ENCODE measurements at regions not wholly inside any gene's neighbourhood (a gene's known extent, or its start where the extent isn't known, plus 50 kb on each side); places are given as distances from the start of the nearest gene placed in this dataset.

DNA sequence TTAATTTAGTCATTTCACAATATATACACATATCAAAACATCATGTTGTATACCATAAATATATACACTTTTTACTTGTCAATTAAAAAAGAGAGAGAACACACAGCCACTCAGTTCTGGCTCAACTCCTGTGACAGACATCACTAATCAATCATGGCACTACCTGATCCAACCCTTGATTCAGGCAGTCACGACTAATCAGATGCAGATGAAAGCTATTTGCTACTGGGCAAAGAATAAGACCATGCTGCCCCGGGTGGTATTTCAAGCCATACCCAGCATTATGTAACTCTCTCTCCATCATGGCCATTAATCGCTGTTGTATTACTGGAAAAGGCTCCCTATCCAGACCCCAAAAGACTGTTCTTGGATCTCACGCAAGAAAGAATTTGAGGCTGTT, 345.7 kb downstream of the HAPSTR1 start:
- ChIA-PET CTCF (no interaction called here), POLR2A (ENCODE audit: low non-redundant PET) (no interaction called here)
- TF ChIP-seq, protein P1, sequence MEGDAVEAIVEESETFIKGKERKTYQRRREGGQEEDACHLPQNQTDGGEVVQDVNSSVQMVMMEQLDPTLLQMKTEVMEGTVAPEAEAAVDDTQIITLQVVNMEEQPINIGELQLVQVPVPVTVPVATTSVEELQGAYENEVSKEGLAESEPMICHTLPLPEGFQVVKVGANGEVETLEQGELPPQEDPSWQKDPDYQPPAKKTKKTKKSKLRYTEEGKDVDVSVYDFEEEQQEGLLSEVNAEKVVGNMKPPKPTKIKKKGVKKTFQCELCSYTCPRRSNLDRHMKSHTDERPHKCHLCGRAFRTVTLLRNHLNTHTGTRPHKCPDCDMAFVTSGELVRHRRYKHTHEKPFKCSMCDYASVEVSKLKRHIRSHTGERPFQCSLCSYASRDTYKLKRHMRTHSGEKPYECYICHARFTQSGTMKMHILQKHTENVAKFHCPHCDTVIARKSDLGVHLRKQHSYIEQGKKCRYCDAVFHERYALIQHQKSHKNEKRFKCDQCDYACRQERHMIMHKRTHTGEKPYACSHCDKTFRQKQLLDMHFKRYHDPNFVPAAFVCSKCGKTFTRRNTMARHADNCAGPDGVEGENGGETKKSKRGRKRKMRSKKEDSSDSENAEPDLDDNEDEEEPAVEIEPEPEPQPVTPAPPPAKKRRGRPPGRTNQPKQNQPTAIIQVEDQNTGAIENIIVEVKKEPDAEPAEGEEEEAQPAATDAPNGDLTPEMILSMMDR (conservative IDR thresholded peaks at IDR 0.05; ENCODE audit: low read depth, low read length), result no peak
- TF ChIP-seq EZH2 (IDR thresholded peaks at IDR 0.05; ENCODE audit: borderline replicate concordance, low read depth, low read length, poor library complexity, severe bottlenecking), result no peak
- BruUV-seq (replicated peaks), result no TSS peak
- H3K9me3 ChIP-seq (ENCODE audit: low read depth, low read length, poor library complexity, severe bottlenecking), result no peaks in the 10 kb centered on the region
- H3K27ac ChIP-seq (ENCODE audit: low read depth, low read length, poor library complexity, severe bottlenecking), result no peak overlapping the region
- DNase-seq (ENCODE audit: low spot score), result peak; percentile 38
- H3K4me1 ChIP-seq (ENCODE audit: insufficient read depth, low read length, poor library complexity, severe bottlenecking), result no peaks in the 10 kb centered on the region
- intact Hi-C loops (cut with micrococcal nuclease; ENCODE audit: unreplicated experiment), result no loop called here
- no peaks in the 10 kb centered on the region for H3K36me3 ChIP-seq (ENCODE audit: insufficient read depth, low read length, poor library complexity, severe bottlenecking)
- H3K27me3 ChIP-seq (replicated peaks; ENCODE audit: insufficient read depth, low read depth, low read length, poor library complexity), result no peaks in the 10 kb centered on the region
- no peak overlapping the region for H3K4me3 ChIP-seq (ENCODE audit: low read depth, low read length, poor library complexity, severe bottlenecking)

DNA sequence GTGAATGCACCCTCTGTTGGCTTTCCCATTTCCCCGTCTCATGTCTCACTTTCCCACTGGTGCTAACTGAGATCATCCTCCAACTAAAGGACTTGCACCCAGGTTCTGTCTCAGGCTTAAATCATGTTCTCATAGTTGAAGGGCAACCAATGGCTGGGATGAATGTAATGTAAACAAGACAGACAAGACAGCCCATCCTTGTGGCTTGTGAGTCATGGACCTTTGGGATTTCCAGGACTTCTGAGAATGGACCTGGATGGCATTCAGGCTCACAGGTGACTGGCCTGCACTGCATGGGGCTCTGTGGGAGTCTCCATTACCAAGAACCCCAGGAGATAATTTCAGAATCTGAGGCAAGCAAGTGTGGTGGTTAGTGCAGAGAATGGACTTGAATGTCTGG, 347.5 kb downstream of the HAPSTR1 start:
- no peaks in the 10 kb centered on the region for H3K36me3 ChIP-seq (ENCODE audit: insufficient read depth, low read length, poor library complexity, severe bottlenecking)

GRCh38 chr16:9441012-9441411, 349.6 kb downstream of the HAPSTR1 start:
- TF ChIP-seq EZH2 (IDR thresholded peaks at IDR 0.05; ENCODE audit: borderline replicate concordance, low read depth, low read length, poor library complexity, severe bottlenecking), result no peak
- TF ChIP-seq, protein P1 (conservative IDR thresholded peaks at IDR 0.05; ENCODE audit: low read depth, low read length), result no peak
- no TSS peak for BruUV-seq (replicated peaks)
- CTCF ChIA-PET, result no interaction called here
- Histone ChIP-seq H3K27me3 (replicated peaks; ENCODE audit: insufficient read depth, low read depth, low read length, poor library complexity) (no peaks in the 10 kb centered on the region), H3K4me3 (ENCODE audit: low read depth, low read length, poor library complexity, severe bottlenecking) (no peak overlapping the region), H3K4me1 (ENCODE audit: insufficient read depth, low read length, poor library complexity, severe bottlenecking) (no peaks in the 10 kb centered on the region), H3K27ac (ENCODE audit: low read depth, low read length, poor library complexity, severe bottlenecking) (no peak overlapping the region), H3K36me3 (ENCODE audit: insufficient read depth, low read length, poor library complexity, severe bottlenecking) (no peaks in the 10 kb centered on the region), H3K9me3 (ENCODE audit: low read depth, low read length, poor library complexity, severe bottlenecking) (no peaks in the 10 kb centered on the region)
- intact Hi-C loops (cut with micrococcal nuclease; ENCODE audit: unreplicated experiment), result no loop called here
- DNase-seq (ENCODE audit: low spot score), result peak; percentile 17
- POLR2A ChIA-PET (ENCODE audit: low non-redundant PET), result no interaction called here

More for the DNA sequence above, 347.5 kb downstream of the HAPSTR1 start:
- no peaks in the 10 kb centered on the region for H3K27me3 ChIP-seq (replicated peaks; ENCODE audit: insufficient read depth, low read depth, low read length, poor library complexity)
- CTCF ChIA-PET, result no interaction called here
- no peak overlapping the region for H3K27ac ChIP-seq (ENCODE audit: low read depth, low read length, poor library complexity, severe bottlenecking)
- H3K4me1 ChIP-seq (ENCODE audit: insufficient read depth, low read length, poor library complexity, severe bottlenecking), result no peaks in the 10 kb centered on the region
- TF ChIP-seq, protein P1 (conservative IDR thresholded peaks at IDR 0.05; ENCODE audit: low read depth, low read length), result no peak
- no peak for TF ChIP-seq EZH2 (IDR thresholded peaks at IDR 0.05; ENCODE audit: borderline replicate concordance, low read depth, low read length, poor library complexity, severe bottlenecking)
- BruUV-seq (replicated peaks), result no TSS peak
- H3K9me3 ChIP-seq (ENCODE audit: low read depth, low read length, poor library complexity, severe bottlenecking), result no peaks in the 10 kb centered on the region
- intact Hi-C loops (cut with micrococcal nuclease; ENCODE audit: unreplicated experiment), result no loop called here
- DNase-seq (ENCODE audit: low spot score), result no peak
- no peak overlapping the region for H3K4me3 ChIP-seq (ENCODE audit: low read depth, low read length, poor library complexity, severe bottlenecking)
- POLR2A ChIA-PET (ENCODE audit: low non-redundant PET), result no interaction called here
